Thoracic aorta (tissue), 2 donors: ENCODE measurements at regions not wholly inside any gene's neighbourhood (a gene's known extent, or its start where the extent isn't known, plus 50 kb on each side); places are given as distances from the start of the nearest gene placed in this dataset.

Experiments used
- ATAC-seq: fragments of 150-250 bp; one replicate; pipeline ENCODE4 v1.8.0; 2017; ENCODE audit warnings: low read depth; ENCODE audit not compliant: insufficient number of reproducible peaks, low FRiP score
- DNase-seq: peaks from one replicate; pipeline ENCODE4 v3.0.0-alpha.2; 2020; ENCODE audit warnings: low spot score
- H3K27ac ChIP-seq, 2 donors: fragments of 200-600 bp; sonication (generic); 1 replicate in 1 of 2; 2 replicates in 1 of 2; pipeline ENCODE4 v1.5.1; 2016; ENCODE audit warnings: mild to moderate bottlenecking in 2 of 2, moderate library complexity in 2 of 2
- H3K27me3 ChIP-seq: fragments of 200-600 bp; sonication (generic); replicated peaks from 2 replicates; pipeline ENCODE4 v1.6.0; 2016; ENCODE audit warnings: mild to moderate bottlenecking; ENCODE audit not compliant: insufficient read depth
- H3K36me3 ChIP-seq: fragments of 200-600 bp; sonication (generic); one replicate; pipeline ENCODE4 v1.5.1; 2016
- H3K4me1 ChIP-seq, 2 donors: fragments of 200-600 bp; sonication (generic); 1 replicate in 1 of 2; 2 replicates in 1 of 2; pipeline versions ENCODE4 v1.5.1 to v1.6.0; 2016; ENCODE audit warnings: low read depth in 2 of 2, mild to moderate bottlenecking in 1 of 2; ENCODE audit not compliant: control insufficient read depth in 1 of 2
- H3K4me3 ChIP-seq: fragments of 200-600 bp; sonication (generic); 2 replicates; pipeline ENCODE4 v1.5.1; 2016; ENCODE audit warnings: mild to moderate bottlenecking
- H3K9me3 ChIP-seq: fragments of 200-600 bp; sonication (generic); 2 replicates; pipeline ENCODE4 v1.5.1; 2016
- TF ChIP-seq, protein P1 (sequence below): fragments of 200-600 bp; sonication (generic); IDR thresholded peaks from one replicate; pipeline ENCODE4 v1.5.1; 2019; ENCODE audit warnings: antibody characterized with exemption

DNA sequence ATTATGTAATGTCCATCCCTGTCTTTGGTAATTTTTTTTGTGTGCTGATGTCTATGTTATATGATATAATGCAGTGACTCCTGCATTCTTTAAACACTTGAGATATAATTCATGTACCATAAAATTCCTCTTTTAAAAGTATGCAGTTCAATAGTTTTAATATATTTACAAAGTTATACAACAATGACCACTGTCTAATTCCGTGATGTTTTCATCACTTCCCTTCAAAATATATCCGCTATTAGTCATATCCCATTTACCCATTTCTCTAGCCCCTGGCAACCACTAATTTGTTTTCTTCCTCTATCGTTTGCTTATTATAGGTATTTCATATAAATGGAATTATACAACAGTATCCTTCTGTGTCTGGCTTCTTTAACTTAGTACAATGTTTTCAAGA, 64.9 kb upstream of the SUCLG2 start:
- Histone ChIP-seq H3K9me3 (no peaks in the 10 kb centered on the region), H3K4me1 (no peaks in the 10 kb centered on the region), H3K36me3 (no peaks in the 10 kb centered on the region), H3K27me3 (no peaks in the 10 kb centered on the region), H3K4me3 (no peak overlapping the region), H3K27ac (no peak overlapping the region)
- TF ChIP-seq, protein P1, sequence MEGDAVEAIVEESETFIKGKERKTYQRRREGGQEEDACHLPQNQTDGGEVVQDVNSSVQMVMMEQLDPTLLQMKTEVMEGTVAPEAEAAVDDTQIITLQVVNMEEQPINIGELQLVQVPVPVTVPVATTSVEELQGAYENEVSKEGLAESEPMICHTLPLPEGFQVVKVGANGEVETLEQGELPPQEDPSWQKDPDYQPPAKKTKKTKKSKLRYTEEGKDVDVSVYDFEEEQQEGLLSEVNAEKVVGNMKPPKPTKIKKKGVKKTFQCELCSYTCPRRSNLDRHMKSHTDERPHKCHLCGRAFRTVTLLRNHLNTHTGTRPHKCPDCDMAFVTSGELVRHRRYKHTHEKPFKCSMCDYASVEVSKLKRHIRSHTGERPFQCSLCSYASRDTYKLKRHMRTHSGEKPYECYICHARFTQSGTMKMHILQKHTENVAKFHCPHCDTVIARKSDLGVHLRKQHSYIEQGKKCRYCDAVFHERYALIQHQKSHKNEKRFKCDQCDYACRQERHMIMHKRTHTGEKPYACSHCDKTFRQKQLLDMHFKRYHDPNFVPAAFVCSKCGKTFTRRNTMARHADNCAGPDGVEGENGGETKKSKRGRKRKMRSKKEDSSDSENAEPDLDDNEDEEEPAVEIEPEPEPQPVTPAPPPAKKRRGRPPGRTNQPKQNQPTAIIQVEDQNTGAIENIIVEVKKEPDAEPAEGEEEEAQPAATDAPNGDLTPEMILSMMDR: no peak
- DNase-seq (no peak), ATAC-seq (no peak)

DNA sequence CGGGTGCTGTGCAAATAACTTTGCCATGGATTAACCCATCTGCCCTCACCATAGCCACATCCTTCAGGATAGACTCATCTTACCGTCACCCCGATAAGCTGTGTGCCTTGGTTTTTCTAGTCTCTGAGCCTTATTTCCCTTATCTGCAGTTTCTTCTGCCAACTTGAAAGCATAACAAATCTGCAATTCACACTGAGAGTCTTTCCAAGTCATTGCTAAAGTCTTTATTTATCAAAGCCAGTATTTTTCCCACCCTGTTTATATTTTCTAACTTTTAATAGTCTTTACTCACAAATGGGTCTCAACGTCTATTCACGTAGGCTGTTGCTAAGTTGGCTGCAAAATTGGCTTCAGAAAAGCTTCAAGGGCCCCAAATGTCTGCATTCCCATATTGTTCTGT, 61.6 kb upstream of the SUCLG2 start:
- DNase-seq (no peak), ATAC-seq (no peak)
- no peaks in the 10 kb centered on the region for H3K4me1 ChIP-seq
- no peaks in the 10 kb centered on the region for H3K9me3 ChIP-seq
- H3K27ac ChIP-seq: no peak overlapping the region
- no peaks in the 10 kb centered on the region for H3K36me3 ChIP-seq
- H3K27me3 ChIP-seq: no peaks in the 10 kb centered on the region
- TF ChIP-seq, protein P1: no peak
- no peak overlapping the region for H3K4me3 ChIP-seq

DNA sequence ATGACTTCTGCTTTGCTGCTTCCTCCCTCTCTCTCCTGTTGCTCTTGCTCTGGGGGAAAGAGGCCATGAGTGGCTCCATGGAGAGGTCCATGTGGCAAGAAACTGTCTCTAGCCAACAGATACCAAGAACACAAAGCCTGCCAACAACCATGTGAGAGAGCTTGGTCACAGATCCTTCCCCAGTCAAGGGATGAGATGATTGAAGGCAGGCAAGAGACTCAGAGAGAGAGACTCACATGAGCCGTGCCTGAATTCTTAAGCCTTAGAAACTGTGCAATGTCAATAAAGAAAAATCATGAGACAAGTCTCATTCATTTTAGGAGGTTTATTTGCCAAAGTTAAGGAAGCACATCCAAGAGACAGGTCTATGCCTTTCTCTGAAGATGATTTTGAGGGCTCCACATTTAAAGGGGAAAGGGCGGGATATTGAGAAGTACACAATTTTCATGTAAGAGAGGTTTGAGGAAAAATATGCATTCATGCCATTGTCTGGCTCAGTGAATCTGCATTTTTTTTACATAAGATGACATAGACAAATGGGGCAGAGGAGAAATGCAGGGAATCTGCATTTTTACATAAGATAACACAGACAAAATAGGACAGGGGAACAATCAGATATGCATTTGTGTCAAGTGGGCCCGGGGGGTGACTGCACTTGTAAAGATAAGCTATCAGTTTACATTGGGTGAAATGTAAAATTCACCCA, 59.5 kb upstream of the SUCLG2 start:
- no peak for DNase-seq
- Histone ChIP-seq H3K9me3 (no peaks in the 10 kb centered on the region), H3K4me1 (no peaks in the 10 kb centered on the region), H3K27me3 (no peaks in the 10 kb centered on the region), H3K27ac (no peak overlapping the region), H3K4me3 (no peak overlapping the region), H3K36me3 (no peaks in the 10 kb centered on the region)
- TF ChIP-seq, protein P1: no peak
- ATAC-seq: no peak

DNA sequence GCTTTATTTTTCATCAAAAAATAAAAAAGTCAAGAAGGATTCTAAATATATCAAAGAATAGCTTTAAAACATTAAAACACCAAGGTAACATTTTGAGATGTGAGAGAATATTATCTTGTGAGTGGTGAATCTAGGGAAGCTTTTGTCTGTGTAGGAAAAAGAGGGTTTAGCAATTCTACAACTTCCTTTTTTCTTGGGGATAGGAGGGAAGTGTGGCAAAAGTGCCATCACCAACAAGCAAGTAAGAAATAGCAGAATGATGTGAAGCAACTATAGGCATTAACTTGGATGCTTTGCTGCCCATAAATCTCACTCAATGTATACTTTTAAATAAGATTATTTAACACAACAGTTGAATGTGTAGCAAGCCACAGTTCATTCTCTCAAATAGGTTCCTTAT, 57.8 kb upstream of the SUCLG2 start:
- Histone ChIP-seq H3K27ac (no peak overlapping the region), H3K4me1 (no peaks in the 10 kb centered on the region), H3K36me3 (no peaks in the 10 kb centered on the region), H3K4me3 (no peak overlapping the region), H3K27me3 (no peaks in the 10 kb centered on the region), H3K9me3 (no peaks in the 10 kb centered on the region)
- no peak for ATAC-seq
- DNase-seq: no peak
- TF ChIP-seq, protein P1: no peak

DNA sequence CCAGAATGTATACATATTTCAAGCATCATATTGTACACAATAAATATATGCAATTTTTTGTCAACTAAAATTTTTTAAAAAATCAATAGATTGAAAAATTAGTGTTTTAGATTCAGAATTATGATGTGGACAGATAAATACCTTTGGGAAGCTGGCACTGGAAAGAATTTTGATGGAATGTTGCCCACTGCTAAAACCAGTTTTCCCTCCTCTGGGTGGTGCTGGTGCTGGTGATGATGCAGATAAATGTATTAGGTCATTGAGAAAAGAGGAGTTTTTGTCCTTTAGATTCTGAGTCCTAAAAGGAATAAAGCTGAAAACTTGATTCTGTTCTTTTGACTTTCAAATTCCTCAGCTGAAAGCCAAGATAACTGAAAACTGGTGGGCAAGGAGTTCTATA, 56.0 kb upstream of the SUCLG2 start:
- no peak for DNase-seq
- H3K4me3 ChIP-seq: no peak overlapping the region
- TF ChIP-seq, protein P1: no peak
- H3K36me3 ChIP-seq: no peaks in the 10 kb centered on the region
- no peak overlapping the region for H3K27ac ChIP-seq
- H3K27me3 ChIP-seq: no peaks in the 10 kb centered on the region
- ATAC-seq: no peak
- no peaks in the 10 kb centered on the region for H3K4me1 ChIP-seq
- no peaks in the 10 kb centered on the region for H3K9me3 ChIP-seq
